Thyroid gland (tissue), 4 donors: ENCODE measurements at regions not wholly inside any gene's neighbourhood (a gene's known extent, or its start where the extent isn't known, plus 50 kb on each side); places are given as distances from the start of the nearest gene placed in this dataset.

Source experiments
- CTCF ChIP-seq, 6 experiments: fragments of 200-600 bp in 3 of 6; fragments of 450-650 bp in 3 of 6; sonication (generic) in 3 of 6; IDR thresholded peaks; one replicate each; pipeline ENCODE4 v1.5.1; 2016 to 2019; ENCODE audit warnings: antibody characterized with exemption in 6 of 6, mild to moderate bottlenecking in 2 of 6, inconsistent platforms in 1 of 6, moderate library complexity in 1 of 6
- POLR2A ChIP-seq, 2 donors: fragments of 450-650 bp; IDR thresholded peaks; one replicate each; pipeline ENCODE4 v1.6.1; 2017; ENCODE audit warnings: antibody characterized with exemption in 2 of 2, mild to moderate bottlenecking in 2 of 2, moderate library complexity in 1 of 2

GRCh38 chr9:87276327-87276841 is 221.3 kb upstream of the DAPK1 start:
- TF ChIP-seq POLR2A (IDR thresholded peaks at IDR 0.05) (no peak), CTCF (IDR thresholded peaks at IDR 0.05) (no peak)
